DND-41 (cell line): ENCODE measurements at regions not wholly inside any gene's neighbourhood (a gene's known extent, or its start where the extent isn't known, plus 50 kb on each side); places are given as distances from the start of the nearest gene placed in this dataset.

Experiments used
- ATAC-seq: fragments of 200-7000 bp; cut with Tn5 transposase; 3 replicates; pipeline ENCODE4 v1.9.1; 2021; ENCODE audit warnings: low read depth; ENCODE audit not compliant: insufficient read depth
- DNase-seq: peaks from one replicate; pipeline ENCODE4 v3.0.0-alpha.2; 2020
- H2AFZ ChIP-seq: 2 replicates; pipeline ENCODE4 v1.6.0; 2012; ENCODE audit warnings: low read depth, low read length
- H3K27ac ChIP-seq: 2 replicates; pipeline ENCODE4 v1.5.1; 2012; ENCODE audit warnings: low read length, inconsistent platforms
- H3K27me3 ChIP-seq: fragments of 200-600 bp; sonication (generic); 2 replicates; pipeline ENCODE4 v1.6.0; 2012; ENCODE audit warnings: low read length, mild to moderate bottlenecking, inconsistent platforms; ENCODE audit not compliant: insufficient read depth, poor library complexity
- H3K36me3 ChIP-seq: 2 replicates; pipeline ENCODE4 v1.5.1; 2012; ENCODE audit warnings: low read length, inconsistent platforms; ENCODE audit not compliant: insufficient read depth
- H3K4me1 ChIP-seq: 2 replicates; pipeline ENCODE4 v1.5.1; 2012; ENCODE audit warnings: mild to moderate bottlenecking, low read length; ENCODE audit not compliant: insufficient read depth
- H3K4me2 ChIP-seq: 2 replicates; pipeline ENCODE4 v1.6.0; 2012; ENCODE audit warnings: mild to moderate bottlenecking, moderate library complexity, low read length, inconsistent platforms; ENCODE audit not compliant: insufficient read depth
- H3K4me3 ChIP-seq, 2 experiments: fragments of 200-600 bp in 1 of 2; shearing (Covaris generic) in 1 of 2; 2 replicates each; pipeline ENCODE4 v1.5.1; 2012 to 2016; ENCODE audit warnings: inconsistent platforms in 2 of 2, low read length in 2 of 2, mild to moderate bottlenecking in 2 of 2, low read depth in 1 of 2, moderate library complexity in 1 of 2
- H3K79me2 ChIP-seq: 2 replicates; pipeline ENCODE4 v1.6.0; 2012; ENCODE audit warnings: low read length, inconsistent platforms; ENCODE audit not compliant: insufficient read depth
- H3K9ac ChIP-seq: 2 replicates; pipeline ENCODE4 v1.6.0; 2012; ENCODE audit warnings: low read depth, mild to moderate bottlenecking, inconsistent platforms, low read length, moderate library complexity
- H3K9me3 ChIP-seq: 2 replicates; pipeline ENCODE4 v1.5.1; 2012; ENCODE audit warnings: low read length, moderate library complexity, mild to moderate bottlenecking, inconsistent platforms; ENCODE audit not compliant: insufficient read depth, severe bottlenecking
- H4K20me1 ChIP-seq: 2 replicates; pipeline ENCODE4 v1.6.0; 2012; ENCODE audit warnings: low read length; ENCODE audit not compliant: insufficient read depth
- EZH2 ChIP-seq: IDR thresholded peaks from 3 replicates; pipeline ENCODE4 v1.6.1; 2012; ENCODE audit warnings: borderline replicate concordance, low read depth, mild to moderate bottlenecking, moderate library complexity, low read length, inconsistent platforms; ENCODE audit not compliant: severe bottlenecking
- TF ChIP-seq, protein P1 (sequence below): IDR thresholded peaks from 2 replicates; pipeline ENCODE4 v1.5.1; 2012; ENCODE audit warnings: borderline replicate concordance, low read length, moderate library complexity, mild to moderate bottlenecking; ENCODE audit not compliant: poor library complexity, severe bottlenecking; ENCODE audit errors: extremely low read depth

DNA sequence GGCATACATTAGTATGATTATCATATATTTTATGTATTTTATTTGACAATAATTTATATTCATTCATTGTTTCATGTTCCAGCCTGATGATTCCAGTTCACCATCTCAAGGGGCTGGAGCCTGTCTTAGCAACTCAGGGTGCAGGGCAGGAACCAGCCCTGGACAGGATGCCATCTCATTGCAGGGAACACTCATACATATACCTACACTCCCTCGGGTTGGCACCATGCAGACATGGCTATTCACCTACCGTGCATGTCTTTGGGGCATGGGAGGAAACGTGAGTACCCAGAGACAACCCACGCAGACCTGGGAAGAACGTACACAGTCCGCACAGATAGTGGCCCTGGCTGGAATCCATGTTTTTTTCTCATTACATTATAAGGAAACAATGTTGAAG is 151.0 kb upstream of the ZNF536 start:
- Histone ChIP-seq H3K36me3 (no peaks in the 10 kb centered on the region), H3K9me3 (no peaks in the 10 kb centered on the region), H4K20me1 (no peaks in the 10 kb centered on the region), H3K4me1 (no peaks in the 10 kb centered on the region), H3K9ac (no peak overlapping the region), H3K4me3 (no peak overlapping the region), H3K27ac (no peak overlapping the region), H3K27me3 (peaks cover 2% of the 10 kb centered on the region), H2AFZ (no peak overlapping the region), H3K4me2 (no peak overlapping the region), H3K79me2 (no peaks in the 10 kb centered on the region)
- DNase-seq (no peak), ATAC-seq (no peak)
- TF ChIP-seq EZH2 = no peak
- TF ChIP-seq, protein P1, sequence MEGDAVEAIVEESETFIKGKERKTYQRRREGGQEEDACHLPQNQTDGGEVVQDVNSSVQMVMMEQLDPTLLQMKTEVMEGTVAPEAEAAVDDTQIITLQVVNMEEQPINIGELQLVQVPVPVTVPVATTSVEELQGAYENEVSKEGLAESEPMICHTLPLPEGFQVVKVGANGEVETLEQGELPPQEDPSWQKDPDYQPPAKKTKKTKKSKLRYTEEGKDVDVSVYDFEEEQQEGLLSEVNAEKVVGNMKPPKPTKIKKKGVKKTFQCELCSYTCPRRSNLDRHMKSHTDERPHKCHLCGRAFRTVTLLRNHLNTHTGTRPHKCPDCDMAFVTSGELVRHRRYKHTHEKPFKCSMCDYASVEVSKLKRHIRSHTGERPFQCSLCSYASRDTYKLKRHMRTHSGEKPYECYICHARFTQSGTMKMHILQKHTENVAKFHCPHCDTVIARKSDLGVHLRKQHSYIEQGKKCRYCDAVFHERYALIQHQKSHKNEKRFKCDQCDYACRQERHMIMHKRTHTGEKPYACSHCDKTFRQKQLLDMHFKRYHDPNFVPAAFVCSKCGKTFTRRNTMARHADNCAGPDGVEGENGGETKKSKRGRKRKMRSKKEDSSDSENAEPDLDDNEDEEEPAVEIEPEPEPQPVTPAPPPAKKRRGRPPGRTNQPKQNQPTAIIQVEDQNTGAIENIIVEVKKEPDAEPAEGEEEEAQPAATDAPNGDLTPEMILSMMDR = no peak

DNA sequence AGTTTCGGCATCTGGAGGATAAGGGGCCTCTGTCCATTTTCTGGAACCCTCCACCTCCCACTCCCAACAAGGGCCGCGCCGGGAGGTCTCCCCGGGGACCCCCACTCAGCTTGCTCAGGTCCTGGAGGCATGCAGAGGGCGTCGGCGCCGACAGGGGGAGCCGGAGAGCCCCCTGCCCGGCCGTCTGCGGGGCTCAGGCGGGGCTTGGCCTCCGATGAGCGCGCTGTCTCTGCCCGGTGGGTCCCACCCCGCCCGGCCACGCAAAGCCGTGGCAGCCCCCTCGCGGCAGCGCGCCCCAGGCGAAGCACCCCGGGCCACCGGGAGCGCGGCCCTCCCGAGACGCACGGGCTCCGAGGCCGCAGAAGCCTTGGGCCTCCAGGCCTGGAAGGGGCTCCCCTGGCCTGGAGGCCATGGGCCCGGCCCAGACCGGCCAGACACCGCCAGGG is 149.7 kb upstream of the ZNF536 start:
- no peak overlapping the region for H3K9ac ChIP-seq
- H3K4me3 ChIP-seq = no peak overlapping the region
- H3K27me3 ChIP-seq = peaks cover 2% of the 10 kb centered on the region
- no peaks in the 10 kb centered on the region for H3K79me2 ChIP-seq
- H4K20me1 ChIP-seq = no peaks in the 10 kb centered on the region
- no peaks in the 10 kb centered on the region for H3K4me1 ChIP-seq
- no peak overlapping the region for H3K4me2 ChIP-seq
- H3K36me3 ChIP-seq = no peaks in the 10 kb centered on the region
- DNase-seq = no peak
- H3K9me3 ChIP-seq = no peaks in the 10 kb centered on the region
- no peak overlapping the region for H3K27ac ChIP-seq
- no peak for ATAC-seq
- H2AFZ ChIP-seq = no peak overlapping the region
- no peak for TF ChIP-seq EZH2
- TF ChIP-seq, protein P1 = peak; percentile 8

DNA sequence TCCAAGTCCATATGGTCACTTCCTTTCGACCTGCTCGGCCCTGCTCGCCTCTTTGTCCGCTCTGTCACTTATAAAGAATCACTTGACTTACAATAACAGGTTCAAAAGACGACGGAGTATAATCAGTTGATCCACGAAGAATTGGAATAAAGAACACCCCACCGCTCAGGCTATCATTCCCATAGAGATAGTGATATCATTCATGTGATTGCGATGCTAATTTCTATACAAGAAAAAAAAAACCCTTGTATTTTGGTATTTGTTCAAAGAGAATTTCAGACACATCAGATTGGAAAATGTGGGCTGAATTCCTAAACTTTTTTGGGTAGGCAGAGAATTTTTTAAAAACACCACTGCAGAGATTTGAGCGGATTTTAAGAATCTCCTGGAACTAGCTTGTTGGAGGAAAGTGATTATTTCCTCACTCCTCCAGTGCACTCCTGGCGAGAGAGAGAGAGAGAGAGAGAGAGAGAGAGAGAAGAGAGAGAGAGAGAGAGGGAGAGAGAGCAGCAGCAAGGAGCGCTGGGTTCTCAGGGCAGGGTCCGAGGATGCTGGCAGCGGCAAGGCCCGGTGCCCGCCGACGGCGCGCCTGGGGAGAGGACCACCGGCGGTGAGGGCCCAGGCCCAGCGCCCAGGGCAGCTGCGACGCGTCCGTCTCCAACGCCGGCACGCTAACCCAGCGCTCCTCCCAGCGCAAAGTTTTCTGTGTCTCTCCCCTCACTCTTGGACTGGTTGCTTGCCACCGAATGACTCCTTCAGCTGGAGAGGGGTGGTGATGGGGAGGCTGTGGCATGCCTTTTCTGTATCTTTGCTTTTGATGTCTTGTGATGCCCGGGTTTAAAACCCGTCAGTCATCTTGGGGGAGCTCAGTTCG is 149.0 kb upstream of the ZNF536 start:
- H2AFZ ChIP-seq = no peak overlapping the region
- H3K4me1 ChIP-seq = no peaks in the 10 kb centered on the region
- ATAC-seq (no peak), DNase-seq (no peak)
- H3K27me3 ChIP-seq = peaks cover 2% of the 10 kb centered on the region
- TF ChIP-seq, protein P1 = no peak
- TF ChIP-seq EZH2 = no peak
- H3K27ac ChIP-seq = no peak overlapping the region
- no peak overlapping the region for H3K4me2 ChIP-seq
- H3K9me3 ChIP-seq = no peaks in the 10 kb centered on the region
- no peaks in the 10 kb centered on the region for H3K79me2 ChIP-seq
- H3K4me3 ChIP-seq = no peak overlapping the region
- no peaks in the 10 kb centered on the region for H4K20me1 ChIP-seq
- no peak overlapping the region for H3K9ac ChIP-seq
- no peaks in the 10 kb centered on the region for H3K36me3 ChIP-seq
